NOMO-1 treated with DMSO at 0.1 percent for 48 hours (cell line): ENCODE measurements at regions not wholly inside any gene's neighbourhood (a gene's known extent, or its start where the extent isn't known, plus 50 kb on each side); places are given as distances from the start of the nearest gene placed in this dataset.

Experiments
- DNase-seq: peaks from one replicate; lab custom pipeline; 2025; ENCODE audit not compliant: unreplicated experiment; lab: John Stamatoyannopoulos, UW

GRCh38 chr7:35537067-35538023 is 157.6 kb downstream of the HERPUD2 start:
- DNase-seq = peak; percentile 48

GRCh38 chr7:35536396-35536826 is 158.5 kb downstream of the HERPUD2 start:
- no peak for DNase-seq

DNA sequence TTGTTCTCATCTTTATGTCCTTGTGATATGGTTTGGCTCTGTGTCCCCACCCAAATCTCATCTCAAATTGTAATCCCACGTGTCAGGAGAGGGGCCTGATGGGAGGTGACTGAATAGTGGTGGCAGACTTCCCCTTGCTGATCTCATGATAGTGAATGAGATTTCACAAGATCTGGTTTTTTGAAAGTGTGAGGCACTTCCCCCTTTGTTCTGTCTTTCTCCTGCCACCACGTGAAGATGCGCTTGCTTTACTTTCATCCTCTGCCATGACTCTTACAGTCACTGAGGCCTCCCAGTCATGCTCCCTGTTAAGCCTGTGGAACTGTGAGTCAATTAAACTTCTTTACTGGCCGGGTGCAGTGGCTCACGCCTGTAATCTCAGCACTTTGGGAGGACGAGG is 161.0 kb downstream of the HERPUD2 start:
- peak; percentile 65 for DNase-seq

DNA sequence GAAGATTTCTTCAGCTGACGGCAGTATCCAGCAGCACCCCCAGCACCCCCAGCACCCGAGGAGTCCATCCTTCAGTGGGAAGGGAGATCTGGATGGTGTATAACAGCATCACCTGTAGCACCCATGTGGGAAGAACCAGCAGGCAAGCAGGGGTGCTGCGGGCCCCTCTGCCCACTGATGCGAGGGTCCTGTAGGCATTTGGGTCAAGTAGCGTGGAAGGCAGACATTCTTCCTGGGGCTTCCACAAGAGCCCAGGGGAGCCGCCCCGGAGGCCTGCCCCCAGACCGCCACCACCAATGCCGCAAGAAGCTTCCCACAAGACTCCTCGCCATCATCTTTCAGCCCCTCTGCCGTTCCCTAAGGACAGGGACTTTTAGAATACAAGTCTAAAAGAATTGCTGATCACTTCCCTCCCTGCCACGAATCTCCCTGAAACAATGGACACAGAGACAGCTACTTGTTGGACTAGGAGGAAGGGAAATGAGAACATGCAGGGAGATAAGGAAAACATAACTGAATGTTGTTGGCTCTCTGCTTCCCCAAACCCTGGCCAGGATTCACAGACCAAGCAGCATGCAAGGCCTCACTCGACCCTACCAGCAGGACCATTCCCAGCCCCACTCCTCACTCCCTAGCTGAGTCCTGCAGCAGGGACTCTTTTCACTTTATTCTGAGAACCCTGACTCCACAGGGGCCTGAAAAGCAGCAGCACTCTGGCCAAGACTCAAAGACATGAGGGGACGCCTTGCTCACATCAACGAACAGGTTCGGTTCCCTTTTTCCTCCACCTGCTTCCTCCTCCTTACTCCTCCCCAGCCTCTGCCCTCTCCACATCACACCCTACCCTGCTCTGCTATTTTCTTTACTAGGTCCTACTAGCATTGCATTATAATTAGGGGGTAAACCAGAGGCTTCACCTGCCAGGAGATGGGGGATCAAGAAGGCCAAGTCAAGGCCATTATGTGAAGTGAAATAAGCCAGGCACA is 164.5 kb downstream of the HERPUD2 start:
- DNase-seq = no peak

GRCh38 chr7:35529713-35530112 is 165.2 kb downstream of the HERPUD2 start:
- DNase-seq = no peak

- DNase-seq = no peak
These were observed 166.5 kb downstream of the HERPUD2 start for GRCh38 chr7:35528381-35528977.

DNA sequence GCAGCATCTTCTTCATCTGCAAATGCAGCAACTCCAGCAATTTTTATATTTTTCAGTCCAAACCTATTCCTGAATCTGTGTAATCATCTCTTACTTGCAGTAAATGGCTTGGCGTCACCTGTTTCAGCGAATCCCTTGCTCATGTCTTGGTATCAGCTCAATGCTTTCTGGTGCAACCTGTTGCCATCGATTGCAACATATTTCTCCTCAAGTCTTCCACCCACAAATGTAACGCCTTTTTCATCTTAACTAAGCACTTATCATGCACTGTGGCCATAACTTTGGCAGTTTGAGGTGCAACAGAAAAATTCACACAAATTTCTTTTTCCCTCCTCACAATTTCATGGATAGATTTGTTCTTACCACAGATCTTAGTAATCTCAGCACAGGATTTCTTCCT is 168.3 kb downstream of the HERPUD2 start:
- no peak for DNase-seq

DNA sequence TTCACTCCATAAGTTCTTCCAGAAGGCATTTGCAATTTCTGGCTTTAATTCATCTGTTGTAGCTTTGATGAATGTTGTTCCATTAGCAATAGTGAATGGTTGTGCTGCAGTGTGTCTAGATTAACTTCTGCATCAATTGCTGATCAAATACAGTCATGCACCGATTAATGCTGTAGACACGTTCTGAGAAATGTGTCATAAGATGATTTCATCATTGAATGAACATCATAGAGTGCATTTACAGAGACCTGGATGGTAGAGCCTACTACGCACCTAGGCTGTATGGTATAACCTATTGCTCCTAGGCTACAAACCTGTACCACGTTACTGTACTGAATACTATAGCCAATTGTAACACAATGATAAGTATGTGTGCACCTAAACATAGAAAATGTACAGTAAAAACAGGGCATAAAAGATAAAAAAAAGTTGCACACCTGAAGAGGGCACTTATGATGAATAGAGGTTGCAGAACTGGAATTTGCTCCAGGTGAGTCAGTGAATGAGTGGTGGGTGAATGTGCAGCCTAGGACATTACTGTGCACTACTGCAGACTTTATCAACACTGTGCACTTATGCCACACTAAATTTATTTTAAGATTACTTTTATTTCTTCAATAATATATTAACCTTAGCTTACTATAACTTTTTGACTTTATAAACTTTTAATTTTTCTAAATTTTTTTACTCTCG is 170.7 kb downstream of the HERPUD2 start:
- no peak for DNase-seq

DNA sequence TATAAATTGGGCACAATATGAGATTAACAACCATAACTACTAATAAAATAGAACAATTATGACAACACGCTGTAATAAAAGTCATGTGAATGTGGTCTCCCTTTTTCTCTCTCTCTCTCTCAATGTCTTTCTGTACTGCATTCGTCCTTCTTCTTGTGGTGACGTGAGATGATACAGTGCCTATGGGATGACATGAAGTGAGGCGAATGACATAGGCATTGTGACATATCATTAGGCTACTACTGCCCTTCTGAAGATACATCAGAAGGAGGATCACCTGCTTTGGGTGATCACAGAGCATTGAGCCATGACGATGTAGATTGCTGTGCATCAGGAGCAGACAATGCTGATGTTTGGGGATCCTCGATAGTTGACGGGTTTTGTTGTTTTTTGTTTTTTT is 171.6 kb downstream of the HERPUD2 start:
- DNase-seq = no peak

DNA sequence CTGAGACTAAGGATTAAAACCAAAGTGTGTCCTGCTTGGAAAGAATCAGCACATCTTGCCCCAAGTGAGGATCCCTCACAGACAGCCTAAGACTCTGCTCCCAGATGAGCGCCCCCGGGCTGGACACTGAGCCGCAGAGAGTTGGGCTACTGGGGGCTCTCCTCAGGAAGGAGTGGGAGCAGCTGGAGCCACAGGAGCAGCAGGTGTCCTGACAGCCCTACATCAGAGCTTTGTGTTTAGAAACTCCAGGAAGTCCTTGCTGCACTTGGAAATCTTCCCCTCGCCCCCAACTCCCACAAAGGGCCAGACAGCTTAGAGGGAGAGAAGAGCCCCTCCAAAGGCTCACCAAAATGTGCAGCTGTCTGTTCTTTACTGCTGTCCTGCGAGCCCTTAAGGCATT is 172.2 kb downstream of the HERPUD2 start:
- no peak for DNase-seq

DNA sequence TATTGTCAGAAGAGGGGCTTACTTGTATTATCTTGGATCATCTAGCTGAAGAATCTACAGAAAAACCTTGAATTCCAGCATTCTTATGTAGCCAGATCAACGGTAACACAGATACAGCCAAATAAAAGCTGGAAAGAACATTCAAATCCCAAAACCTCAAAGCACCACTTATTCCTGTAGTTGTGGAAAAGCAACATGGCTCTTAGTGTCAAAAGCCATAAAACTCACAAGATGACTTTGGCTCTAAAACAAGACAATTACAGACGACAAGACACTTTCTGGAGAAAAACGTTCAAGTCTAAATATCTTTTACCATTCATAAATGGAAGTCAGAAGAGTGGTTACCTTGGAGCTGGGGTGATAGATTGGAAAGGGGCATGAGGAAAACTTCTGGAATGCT is 173.0 kb downstream of the HERPUD2 start:
- no peak for DNase-seq

DNA sequence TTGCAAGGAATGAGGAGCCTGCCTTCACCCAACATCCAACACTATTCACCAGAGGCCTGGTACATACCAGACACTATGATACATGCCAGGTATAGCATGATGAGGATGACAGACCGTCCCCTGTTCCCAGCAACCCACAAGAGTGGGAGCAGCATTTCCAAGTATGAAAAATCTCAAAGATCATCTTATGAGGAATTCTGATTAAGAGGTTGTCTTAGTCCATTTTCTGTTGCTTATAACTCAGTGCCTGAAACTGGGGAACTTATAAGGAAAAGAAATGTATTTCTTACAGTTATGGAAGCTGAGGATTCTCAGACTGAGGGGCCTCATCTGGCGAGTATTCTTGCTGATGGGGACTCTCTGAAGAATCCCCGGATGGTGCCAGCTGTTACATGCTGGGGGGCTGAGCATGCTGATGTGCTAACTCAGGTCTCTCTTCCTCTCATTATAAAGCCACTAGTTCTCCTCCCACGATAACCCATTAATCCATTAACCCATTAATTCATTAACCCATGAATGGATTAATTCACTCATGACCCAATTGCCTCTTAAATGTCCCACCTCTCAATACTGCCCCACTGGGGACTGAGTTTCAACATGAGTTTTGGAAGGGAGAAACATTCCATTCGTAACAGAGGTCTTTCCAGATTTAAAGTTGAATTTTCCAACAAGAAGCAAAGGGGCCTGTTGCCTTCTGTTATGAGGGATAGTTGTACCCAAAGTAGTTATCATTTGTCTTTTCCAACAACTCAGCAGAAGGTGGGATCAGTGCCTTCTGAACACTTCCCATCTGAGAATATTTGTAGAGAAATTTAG is 173.9 kb downstream of the HERPUD2 start:
- DNase-seq = no peak

- DNase-seq = peak; percentile 72
These were observed 174.7 kb downstream of the HERPUD2 start for GRCh38 chr7:35519971-35520809.

DNA sequence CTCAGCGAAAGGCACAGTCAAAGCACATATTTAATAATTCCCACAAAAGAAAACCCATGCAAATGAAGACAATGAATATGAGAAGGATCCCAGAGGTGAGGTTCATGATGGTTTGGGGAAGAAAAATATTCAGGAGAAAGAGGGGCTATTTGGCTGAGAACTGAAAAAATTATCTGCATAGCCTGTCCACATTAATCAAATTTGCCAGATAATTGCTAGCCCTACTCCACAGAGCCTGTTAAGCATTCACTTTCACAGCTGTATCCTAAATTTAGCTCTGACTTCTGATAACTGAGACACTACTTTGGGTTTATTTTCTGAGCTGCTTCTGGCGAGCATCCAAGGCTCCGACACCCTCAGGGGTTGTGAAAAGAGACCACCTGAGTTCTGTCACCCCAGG is 176.2 kb downstream of the HERPUD2 start:
- DNase-seq = no peak

DNA sequence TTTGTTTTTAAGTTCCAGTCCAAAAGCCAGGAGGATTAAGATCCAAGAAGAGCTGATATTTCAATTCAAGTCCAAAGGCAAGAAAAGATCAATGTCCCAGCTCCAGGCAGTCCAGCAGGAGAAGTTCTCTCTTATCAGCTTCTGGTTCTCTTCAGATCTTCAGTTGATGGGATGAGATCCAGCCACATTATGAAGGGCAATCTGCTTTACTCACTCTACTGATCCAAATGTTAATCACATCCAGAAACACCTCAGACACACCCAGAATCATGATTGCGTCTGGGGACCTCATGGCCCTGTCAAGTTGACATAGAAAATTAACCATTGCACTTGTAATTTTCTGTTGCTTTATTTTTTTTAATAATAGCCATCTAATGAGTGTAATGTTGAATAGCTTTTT is 178.4 kb downstream of the HERPUD2 start:
- no peak for DNase-seq

- no peak for DNase-seq
These were observed 181.1 kb downstream of the HERPUD2 start for GRCh38 chr7:35513828-35514227.

- DNase-seq = no peak
These were observed 181.7 kb downstream of the HERPUD2 start for GRCh38 chr7:35513195-35513594.

DNA sequence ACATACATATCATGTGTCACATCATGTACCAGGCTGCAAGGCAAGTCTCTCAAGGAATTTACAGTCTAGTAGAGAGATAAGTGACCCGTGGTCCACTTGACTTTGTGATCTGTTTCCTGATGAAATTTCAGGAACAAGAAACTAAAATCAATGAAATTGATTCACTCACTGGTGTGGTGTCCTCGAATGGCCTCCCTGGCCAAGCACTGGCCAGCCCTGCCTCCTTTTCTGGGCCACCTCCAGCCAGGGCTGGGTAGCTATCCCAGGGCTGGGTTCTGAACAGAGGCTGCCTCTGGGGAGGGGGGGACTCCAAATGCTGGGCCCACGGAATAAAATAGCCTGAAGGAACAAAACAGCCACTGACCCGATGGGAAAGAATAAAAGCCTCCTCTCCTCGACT is 182.2 kb downstream of the HERPUD2 start:
- no peak for DNase-seq
